GM12875 (cell line): ENCODE measurements at regions not wholly inside any gene's neighbourhood (a gene's known extent, or its start where the extent isn't known, plus 50 kb on each side); places are given as distances from the start of the nearest gene placed in this dataset.

Experiments used
- H3K4me3 ChIP-seq: one replicate; pipeline ENCODE4 v1.5.1; 2011; ENCODE audit warnings: low read depth, low read length, control low read depth
- TF ChIP-seq, protein P1 (sequence below): IDR thresholded peaks from 2 replicates; pipeline ENCODE4 v1.5.1; 2011; ENCODE audit warnings: low read depth, mild to moderate bottlenecking, control low read depth, inconsistent platforms, low read length, moderate library complexity, borderline replicate concordance; ENCODE audit not compliant: insufficient read depth

DNA sequence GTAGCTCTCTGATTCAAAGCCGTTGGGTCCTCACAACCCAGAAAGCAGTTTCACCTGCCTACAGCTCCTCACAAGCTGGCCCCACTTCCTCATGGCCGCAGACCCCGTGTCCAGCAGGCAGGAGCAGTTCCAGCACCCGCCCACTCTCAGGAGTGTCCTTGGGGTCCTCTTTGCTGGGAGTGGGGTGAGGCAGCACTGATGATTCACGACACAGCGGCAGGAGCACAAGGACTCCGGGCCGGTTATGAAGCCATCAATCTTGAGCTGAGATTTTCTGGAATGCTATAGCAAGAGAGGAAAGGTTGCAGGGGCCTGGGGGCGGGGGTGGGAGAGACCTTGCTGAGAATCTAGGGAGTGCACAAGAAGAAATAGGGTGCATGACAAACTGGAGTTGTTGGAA is 311.2 kb downstream of the NXPE2 start:
- TF ChIP-seq, protein P1, sequence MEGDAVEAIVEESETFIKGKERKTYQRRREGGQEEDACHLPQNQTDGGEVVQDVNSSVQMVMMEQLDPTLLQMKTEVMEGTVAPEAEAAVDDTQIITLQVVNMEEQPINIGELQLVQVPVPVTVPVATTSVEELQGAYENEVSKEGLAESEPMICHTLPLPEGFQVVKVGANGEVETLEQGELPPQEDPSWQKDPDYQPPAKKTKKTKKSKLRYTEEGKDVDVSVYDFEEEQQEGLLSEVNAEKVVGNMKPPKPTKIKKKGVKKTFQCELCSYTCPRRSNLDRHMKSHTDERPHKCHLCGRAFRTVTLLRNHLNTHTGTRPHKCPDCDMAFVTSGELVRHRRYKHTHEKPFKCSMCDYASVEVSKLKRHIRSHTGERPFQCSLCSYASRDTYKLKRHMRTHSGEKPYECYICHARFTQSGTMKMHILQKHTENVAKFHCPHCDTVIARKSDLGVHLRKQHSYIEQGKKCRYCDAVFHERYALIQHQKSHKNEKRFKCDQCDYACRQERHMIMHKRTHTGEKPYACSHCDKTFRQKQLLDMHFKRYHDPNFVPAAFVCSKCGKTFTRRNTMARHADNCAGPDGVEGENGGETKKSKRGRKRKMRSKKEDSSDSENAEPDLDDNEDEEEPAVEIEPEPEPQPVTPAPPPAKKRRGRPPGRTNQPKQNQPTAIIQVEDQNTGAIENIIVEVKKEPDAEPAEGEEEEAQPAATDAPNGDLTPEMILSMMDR: no peak
- H3K4me3 ChIP-seq: no peak overlapping the region

DNA sequence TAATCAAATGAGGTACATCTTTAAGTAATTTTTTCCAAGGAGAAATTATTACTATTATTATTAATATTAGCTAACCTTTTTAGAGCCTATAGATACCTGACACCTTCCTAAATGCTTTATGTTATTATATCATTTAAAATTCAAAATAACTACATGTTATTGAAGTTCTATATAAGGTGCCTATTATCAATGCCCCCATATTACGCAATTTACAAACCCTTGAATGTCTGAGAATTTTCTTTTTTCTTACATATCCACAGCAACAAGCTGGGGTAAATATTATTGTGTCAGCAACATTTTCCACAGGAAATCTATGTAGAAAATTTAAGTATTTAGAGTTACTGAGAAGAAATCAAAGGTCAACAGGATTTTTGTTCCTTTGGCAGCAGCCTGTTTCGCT is 327.3 kb downstream of the NXPE2 start:
- no peak overlapping the region for H3K4me3 ChIP-seq
- TF ChIP-seq, protein P1: no peak

GRCh38 chr11:115007851-115008250 is 329.5 kb downstream of the NXPE2 start:
- no peak overlapping the region for H3K4me3 ChIP-seq
- TF ChIP-seq, protein P1: no peak

DNA sequence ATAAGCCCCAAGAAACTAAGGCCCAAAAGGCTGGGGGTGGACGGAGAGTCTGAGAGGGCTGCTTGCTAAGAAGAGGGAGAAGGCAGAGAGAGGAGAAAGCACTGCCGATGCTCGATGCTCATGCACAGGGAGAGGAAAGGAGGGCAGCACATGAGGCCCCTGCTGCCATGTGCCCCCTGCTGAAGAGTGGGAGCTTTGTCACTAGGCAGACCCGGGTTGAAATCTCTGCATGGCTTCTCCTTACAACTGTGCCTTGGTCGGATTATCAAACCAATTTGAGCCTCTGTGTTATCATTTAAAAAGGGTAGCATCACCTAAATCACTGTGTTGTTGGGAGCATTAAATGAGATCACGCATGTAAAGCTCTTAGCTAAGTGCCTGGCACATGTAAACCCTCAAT is 330.5 kb downstream of the NXPE2 start:
- TF ChIP-seq, protein P1: no peak
- no peak overlapping the region for H3K4me3 ChIP-seq

DNA sequence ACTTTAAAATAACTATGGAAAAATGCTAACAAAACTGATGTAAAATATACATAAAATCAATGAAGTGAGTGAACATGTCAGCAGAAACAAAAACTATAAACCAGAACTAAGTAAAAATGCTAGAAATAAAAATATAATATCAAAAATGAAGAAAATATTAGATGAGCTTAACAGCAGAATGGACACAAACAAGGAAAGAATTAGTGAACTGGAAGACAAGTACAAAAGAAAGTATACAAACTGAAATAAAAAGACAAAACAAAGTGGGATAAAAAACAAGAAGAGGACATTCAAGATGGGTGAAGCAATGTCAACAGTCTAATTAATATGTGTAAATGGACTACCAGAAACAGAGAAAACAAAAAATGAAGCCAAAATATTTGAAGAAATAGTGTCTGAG is 339.2 kb downstream of the NXPE2 start:
- no peak overlapping the region for H3K4me3 ChIP-seq
- TF ChIP-seq, protein P1: no peak

- TF ChIP-seq, protein P1: no peak
- no peak overlapping the region for H3K4me3 ChIP-seq
These were observed 351.8 kb downstream of the NXPE2 start for GRCh38 chr11:115030166-115030565.

DNA sequence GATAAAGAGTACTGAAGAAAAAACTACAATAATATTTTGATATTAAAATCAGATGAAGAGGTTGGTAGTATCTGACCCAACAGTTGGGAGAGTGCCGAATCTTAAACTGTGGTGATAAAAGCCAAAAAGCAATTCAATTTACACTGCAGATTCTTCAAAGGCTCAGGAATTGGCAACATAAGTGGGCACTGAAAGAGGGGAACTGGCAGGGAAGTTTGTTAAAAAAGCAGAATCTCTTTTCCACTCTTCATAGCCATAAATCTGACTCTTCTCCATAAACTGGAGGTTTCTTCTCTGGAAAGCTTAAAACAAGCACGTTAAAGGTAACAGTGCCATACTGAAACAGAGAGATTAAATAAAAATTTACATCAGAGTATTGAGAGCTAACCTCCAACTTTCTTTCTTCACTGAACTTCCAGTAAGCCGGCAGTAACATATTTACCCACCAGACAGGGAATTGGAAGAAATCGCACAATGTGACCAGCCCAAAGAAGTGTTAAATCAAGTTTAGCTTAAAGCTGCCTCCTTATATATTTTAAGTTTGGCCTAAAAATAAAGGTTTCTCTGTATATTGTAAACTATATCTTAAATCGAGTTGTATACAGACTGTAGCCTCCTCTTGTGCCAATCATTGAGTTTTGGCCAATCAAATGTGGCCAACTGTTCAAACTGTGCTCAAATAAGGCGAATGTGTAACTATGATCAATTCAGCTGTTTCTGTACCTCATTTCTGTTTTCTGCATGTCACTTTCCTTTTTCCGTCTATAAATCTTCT is 358.3 kb downstream of the NXPE2 start:
- no peak overlapping the region for H3K4me3 ChIP-seq
- TF ChIP-seq, protein P1: no peak
